Kidney epithelial cell (primary cell): ENCODE measurements at regions not wholly inside any gene's neighbourhood (a gene's known extent, or its start where the extent isn't known, plus 50 kb on each side); places are given as distances from the start of the nearest gene placed in this dataset.
"Not testable (repeated sequence)": the region's sequence is repeated elsewhere in the genome, so short reads cannot be mapped to it uniquely, and the experiment has no call there.

ENCODE experiments used
- DNase-seq: peaks from one replicate; pipeline ENCODE4 v3.0.0-alpha.2; 2010; ENCODE audit warnings: low read depth
- H3K27me3 ChIP-seq: 2 replicates; pipeline ENCODE4 v1.6.0; 2011; ENCODE audit warnings: low read length; ENCODE audit not compliant: control insufficient read depth, insufficient read depth
- H3K36me3 ChIP-seq: 2 replicates; pipeline ENCODE4 v1.5.1; 2011; ENCODE audit warnings: low read length; ENCODE audit not compliant: control insufficient read depth, insufficient read depth
- H3K4me3 ChIP-seq: 2 replicates; pipeline ENCODE4 v1.5.1; 2011; ENCODE audit warnings: low read depth, mild to moderate bottlenecking, control low read depth, low read length
- TF ChIP-seq, protein P1 (sequence below): IDR thresholded peaks from 2 replicates; pipeline ENCODE4 v1.5.1; 2011; ENCODE audit warnings: mild to moderate bottlenecking, moderate library complexity, low read length, control low read depth, inconsistent platforms; ENCODE audit not compliant: insufficient read depth, poor library complexity, severe bottlenecking

DNA sequence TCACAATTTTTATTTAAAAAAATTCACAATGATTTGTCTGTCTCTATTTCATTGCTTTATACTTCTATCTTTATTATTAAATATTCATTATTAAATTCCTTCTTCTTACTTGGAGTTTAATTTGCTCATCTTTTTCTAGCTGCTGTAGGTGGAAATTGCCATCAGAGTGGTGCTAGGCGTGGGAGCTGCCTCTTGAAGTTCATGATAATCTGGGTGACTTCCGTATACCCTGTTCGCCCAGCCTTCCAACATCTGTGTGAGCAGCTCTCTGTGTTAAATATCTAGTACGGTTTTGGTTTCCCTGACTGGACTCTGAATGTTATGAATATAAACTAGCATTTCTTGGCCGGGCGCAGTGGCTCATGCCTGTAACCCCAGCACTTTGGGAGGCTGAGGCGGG is 84.0 kb upstream of the RPH3AL start:
- TF ChIP-seq, protein P1, sequence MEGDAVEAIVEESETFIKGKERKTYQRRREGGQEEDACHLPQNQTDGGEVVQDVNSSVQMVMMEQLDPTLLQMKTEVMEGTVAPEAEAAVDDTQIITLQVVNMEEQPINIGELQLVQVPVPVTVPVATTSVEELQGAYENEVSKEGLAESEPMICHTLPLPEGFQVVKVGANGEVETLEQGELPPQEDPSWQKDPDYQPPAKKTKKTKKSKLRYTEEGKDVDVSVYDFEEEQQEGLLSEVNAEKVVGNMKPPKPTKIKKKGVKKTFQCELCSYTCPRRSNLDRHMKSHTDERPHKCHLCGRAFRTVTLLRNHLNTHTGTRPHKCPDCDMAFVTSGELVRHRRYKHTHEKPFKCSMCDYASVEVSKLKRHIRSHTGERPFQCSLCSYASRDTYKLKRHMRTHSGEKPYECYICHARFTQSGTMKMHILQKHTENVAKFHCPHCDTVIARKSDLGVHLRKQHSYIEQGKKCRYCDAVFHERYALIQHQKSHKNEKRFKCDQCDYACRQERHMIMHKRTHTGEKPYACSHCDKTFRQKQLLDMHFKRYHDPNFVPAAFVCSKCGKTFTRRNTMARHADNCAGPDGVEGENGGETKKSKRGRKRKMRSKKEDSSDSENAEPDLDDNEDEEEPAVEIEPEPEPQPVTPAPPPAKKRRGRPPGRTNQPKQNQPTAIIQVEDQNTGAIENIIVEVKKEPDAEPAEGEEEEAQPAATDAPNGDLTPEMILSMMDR: no peak
- no peaks in the 10 kb centered on the region for H3K27me3 ChIP-seq
- no peak for DNase-seq
- H3K36me3 ChIP-seq: no peaks in the 10 kb centered on the region
- H3K4me3 ChIP-seq: no peak overlapping the region

DNA sequence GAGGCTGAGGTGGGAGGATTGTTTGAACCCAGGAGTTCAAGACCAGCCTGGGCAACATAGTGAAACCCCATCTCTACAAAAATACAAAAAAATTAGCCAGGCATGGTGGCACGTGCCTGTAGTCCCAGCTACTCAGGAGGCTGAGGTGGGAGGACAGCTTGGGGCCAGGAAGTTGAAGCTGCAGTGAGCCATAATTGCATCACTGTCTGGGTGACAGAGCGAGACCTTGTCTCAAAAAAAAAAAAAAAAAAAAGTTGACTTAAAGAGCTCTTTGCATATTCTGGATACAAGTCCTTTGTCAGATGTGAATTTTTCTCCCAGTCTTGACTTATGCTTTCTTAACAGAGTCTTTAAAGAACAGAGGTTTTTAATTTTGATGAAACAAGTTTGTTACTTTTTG is 79.9 kb upstream of the RPH3AL start:
- H3K4me3 ChIP-seq, H3K36me3 ChIP-seq, DNase-seq, H3K27me3 ChIP-seq: not testable (repeated sequence)

DNA sequence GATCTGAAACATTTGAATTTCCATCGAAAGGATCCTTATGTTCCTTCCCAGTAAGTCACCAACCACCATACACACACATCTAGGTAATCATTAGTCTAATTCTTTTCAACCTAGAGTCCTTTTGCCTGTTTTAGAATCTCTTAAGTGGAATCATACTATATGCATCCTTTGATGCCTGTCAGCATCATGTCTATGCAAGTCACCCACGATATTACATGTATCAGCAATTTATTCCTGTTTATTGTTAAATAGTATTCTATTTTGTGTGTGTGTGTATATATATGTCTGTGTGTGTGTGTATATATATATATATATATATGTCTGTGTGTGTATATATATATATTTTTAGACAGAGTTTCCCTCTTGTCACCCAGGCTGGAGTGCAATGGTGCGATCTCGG is 78.9 kb upstream of the RPH3AL start:
- Histone ChIP-seq H3K27me3 (no peaks in the 10 kb centered on the region), H3K4me3 (no peak overlapping the region), H3K36me3 (no peaks in the 10 kb centered on the region)
- no peak for DNase-seq
- TF ChIP-seq, protein P1: no peak

DNA sequence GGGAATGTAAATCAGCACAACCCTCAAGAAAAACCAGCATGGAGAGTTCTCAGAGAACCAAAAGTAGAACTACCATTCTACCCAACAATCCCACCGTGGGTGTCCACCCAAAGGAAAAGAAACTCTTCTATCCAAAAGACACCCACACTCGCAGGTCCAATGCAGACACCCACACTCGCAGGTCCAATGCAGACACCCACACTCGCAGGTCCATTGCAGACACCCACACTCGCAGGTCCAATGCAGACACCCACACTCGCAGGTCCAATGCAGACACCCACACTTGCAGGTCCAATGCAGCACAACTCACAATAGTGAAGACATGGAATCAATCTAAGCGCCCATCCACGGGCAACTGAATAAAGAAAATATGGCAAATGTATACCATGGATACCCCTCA is 77.0 kb upstream of the RPH3AL start:
- Histone ChIP-seq H3K4me3 (no peak overlapping the region), H3K36me3 (no peaks in the 10 kb centered on the region), H3K27me3 (no peaks in the 10 kb centered on the region)
- DNase-seq: no peak
- TF ChIP-seq, protein P1: no peak

DNA sequence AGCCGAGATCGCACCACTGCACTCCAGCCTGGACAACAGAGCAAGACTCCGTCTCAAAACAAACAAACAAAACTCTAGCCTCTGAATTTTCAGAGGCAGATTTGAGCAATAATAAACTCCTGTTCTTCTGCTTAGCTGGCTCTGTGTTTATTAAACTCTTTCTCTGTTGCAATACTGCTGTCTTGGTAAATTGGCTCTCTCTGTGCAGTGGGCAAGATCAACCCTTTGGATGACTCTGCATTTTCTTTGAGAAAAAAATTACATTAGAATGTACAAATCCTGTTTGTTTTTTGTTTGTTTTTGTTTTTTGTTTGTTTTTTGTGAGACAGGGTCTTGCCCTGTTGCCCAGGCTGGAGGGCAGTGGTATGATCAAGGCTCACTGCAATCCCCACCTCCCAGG is 75.8 kb upstream of the RPH3AL start:
- Histone ChIP-seq H3K36me3 (no peaks in the 10 kb centered on the region), H3K4me3 (no peak overlapping the region), H3K27me3 (no peaks in the 10 kb centered on the region)
- DNase-seq: no peak
- TF ChIP-seq, protein P1: no peak

DNA sequence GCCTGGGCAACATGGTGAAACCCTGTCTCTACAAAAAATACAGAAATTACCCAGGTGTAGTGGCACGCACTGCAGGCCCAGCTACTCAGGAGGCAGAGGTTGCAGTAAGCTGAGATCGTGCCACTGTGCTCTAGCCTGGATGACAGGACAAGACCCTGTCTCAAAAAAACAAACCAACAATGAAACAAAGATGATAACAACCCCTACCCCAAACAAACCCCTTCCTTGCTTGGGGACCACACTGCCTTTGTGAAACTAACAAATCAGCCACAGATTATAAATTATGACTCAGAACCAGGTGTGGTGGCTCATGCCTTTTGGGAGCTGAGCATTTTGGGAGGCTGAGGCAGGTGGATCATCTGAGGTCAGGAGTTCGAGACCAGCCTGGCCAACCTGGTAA is 75.3 kb upstream of the RPH3AL start:
- no peaks in the 10 kb centered on the region for H3K27me3 ChIP-seq
- TF ChIP-seq, protein P1: no peak
- no peak for DNase-seq
- H3K36me3 ChIP-seq: no peaks in the 10 kb centered on the region
- no peak overlapping the region for H3K4me3 ChIP-seq

DNA sequence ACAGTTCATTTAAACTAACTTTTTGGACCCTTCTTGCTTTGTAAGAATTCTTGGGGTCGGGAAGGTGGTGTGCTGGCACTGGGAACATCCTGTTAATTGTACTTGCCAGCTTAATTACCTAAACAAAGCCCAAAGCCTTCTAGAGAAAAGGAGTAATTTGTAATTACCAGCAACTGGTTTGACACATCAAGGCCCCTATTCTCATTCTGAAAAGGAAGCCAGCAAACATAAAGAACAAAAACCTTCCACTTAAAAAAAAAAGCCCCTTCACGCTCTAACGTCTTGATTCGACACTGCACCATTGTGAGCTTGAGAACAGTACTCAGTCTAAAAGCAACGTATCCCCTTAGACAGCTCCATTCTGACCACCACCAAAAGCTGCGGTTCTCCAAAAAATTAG is 74.7 kb upstream of the RPH3AL start:
- no peak overlapping the region for H3K4me3 ChIP-seq
- TF ChIP-seq, protein P1: no peak
- H3K27me3 ChIP-seq: no peaks in the 10 kb centered on the region
- H3K36me3 ChIP-seq: no peaks in the 10 kb centered on the region
- no peak for DNase-seq
